Smooth muscle cell (in vitro differentiated cells): ENCODE measurements at regions not wholly inside any gene's neighbourhood (a gene's known extent, or its start where the extent isn't known, plus 50 kb on each side); places are given as distances from the start of the nearest gene placed in this dataset.

Source experiments
- DNase-seq: peaks from one replicate; lab custom pipeline; 2025; ENCODE audit not compliant: unreplicated experiment; lab: John Stamatoyannopoulos, UW
- H2AFZ ChIP-seq: fragments of 200-600 bp; sonication (generic); 2 replicates; pipeline ENCODE4 v1.6.0; 2016; ENCODE audit warnings: antibody characterized with exemption, low read depth, mild to moderate bottlenecking
- H3F3A ChIP-seq: fragments of 200-600 bp; sonication (generic); 2 replicates; pipeline ENCODE4 v1.6.0; 2017; ENCODE audit warnings: antibody characterized with exemption, low read depth
- H3K27ac ChIP-seq: fragments of 200-600 bp; sonication (generic); 2 replicates; pipeline ENCODE4 v1.5.1; 2016; ENCODE audit warnings: low read depth, mild to moderate bottlenecking
- H3K27me3 ChIP-seq: fragments of 200-600 bp; sonication (generic); 2 replicates; pipeline ENCODE4 v1.6.1; 2016; ENCODE audit warnings: low read depth, mild to moderate bottlenecking
- H3K36me3 ChIP-seq: fragments of 200-600 bp; sonication (generic); 2 replicates; pipeline ENCODE4 v1.5.1; 2016; ENCODE audit warnings: low read depth
- H3K4me1 ChIP-seq: fragments of 200-600 bp; sonication (generic); 2 replicates; pipeline ENCODE4 v1.5.1; 2016; ENCODE audit warnings: low read depth
- H3K4me2 ChIP-seq: fragments of 200-600 bp; sonication (generic); 2 replicates; pipeline ENCODE4 v1.6.0; 2016; ENCODE audit warnings: mild to moderate bottlenecking
- H3K4me3 ChIP-seq: fragments of 200-600 bp; sonication (generic); 2 replicates; pipeline ENCODE4 v1.5.1; 2016; ENCODE audit warnings: mild to moderate bottlenecking
- H3K79me2 ChIP-seq: fragments of 200-600 bp; sonication (generic); 2 replicates; pipeline ENCODE4 v1.6.0; 2016; ENCODE audit warnings: low read depth, mild to moderate bottlenecking
- H3K9ac ChIP-seq: fragments of 200-600 bp; sonication (generic); 2 replicates; pipeline ENCODE4 v1.6.0; 2016; ENCODE audit warnings: low read depth
- H3K9me3 ChIP-seq: fragments of 200-600 bp; sonication (generic); replicated peaks from 2 replicates; pipeline ENCODE4 v1.5.1; 2016; ENCODE audit warnings: low read depth
- H4K20me1 ChIP-seq: fragments of 200-600 bp; sonication (generic); 2 replicates; pipeline ENCODE4 v1.6.0; 2016; ENCODE audit warnings: low read depth
- WGBS: methylation state at CpG from one replicate; pipeline ENCODE4 v1.1.7; 2016; ENCODE audit warnings: low lambda C conversion rate; 5-methylcytosine and 5-hydroxymethylcytosine counted together
- TF ChIP-seq, protein P1 (sequence below): fragments of 200-600 bp; sonication (generic); IDR thresholded peaks from 2 replicates; pipeline ENCODE4 v1.5.1; 2017; ENCODE audit warnings: borderline replicate concordance, mild to moderate bottlenecking, antibody characterized with exemption; ENCODE audit not compliant: insufficient read depth, poor library complexity, severe bottlenecking

DNA sequence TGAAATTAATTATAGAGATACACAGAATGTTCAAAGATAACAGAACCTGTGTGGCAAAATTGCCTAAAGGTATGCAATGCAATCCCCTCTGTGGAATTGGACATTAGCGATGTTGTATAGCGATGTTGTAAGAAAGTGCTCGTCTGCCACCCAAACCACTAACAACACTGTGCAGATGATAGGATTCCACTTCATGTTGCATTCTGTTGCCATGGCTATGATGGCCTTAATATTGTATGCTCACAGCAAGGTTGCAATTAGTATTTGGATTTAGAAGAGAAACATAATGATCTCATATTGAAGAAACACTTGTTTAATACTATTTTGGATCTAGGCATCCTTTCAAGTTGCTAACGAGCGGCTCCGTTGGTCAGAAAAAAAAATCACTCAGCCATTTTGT lies 260.3 kb downstream of the BCAT1 start:
- 98% methylated on average over 6 of the region's 6 CpGs for WGBS
- Histone ChIP-seq H3K27me3 (no peaks in the 10 kb centered on the region), H3K36me3 (no peaks in the 10 kb centered on the region), H3K9me3 (no peaks in the 10 kb centered on the region), H3K4me3 (no peak overlapping the region), H3F3A (no peaks in the 10 kb centered on the region), H3K4me2 (no peak overlapping the region), H4K20me1 (no peaks in the 10 kb centered on the region), H3K79me2 (no peaks in the 10 kb centered on the region), H3K4me1 (no peaks in the 10 kb centered on the region), H2AFZ (no peak overlapping the region), H3K9ac (no peak overlapping the region), H3K27ac (no peak overlapping the region)
- TF ChIP-seq, protein P1, sequence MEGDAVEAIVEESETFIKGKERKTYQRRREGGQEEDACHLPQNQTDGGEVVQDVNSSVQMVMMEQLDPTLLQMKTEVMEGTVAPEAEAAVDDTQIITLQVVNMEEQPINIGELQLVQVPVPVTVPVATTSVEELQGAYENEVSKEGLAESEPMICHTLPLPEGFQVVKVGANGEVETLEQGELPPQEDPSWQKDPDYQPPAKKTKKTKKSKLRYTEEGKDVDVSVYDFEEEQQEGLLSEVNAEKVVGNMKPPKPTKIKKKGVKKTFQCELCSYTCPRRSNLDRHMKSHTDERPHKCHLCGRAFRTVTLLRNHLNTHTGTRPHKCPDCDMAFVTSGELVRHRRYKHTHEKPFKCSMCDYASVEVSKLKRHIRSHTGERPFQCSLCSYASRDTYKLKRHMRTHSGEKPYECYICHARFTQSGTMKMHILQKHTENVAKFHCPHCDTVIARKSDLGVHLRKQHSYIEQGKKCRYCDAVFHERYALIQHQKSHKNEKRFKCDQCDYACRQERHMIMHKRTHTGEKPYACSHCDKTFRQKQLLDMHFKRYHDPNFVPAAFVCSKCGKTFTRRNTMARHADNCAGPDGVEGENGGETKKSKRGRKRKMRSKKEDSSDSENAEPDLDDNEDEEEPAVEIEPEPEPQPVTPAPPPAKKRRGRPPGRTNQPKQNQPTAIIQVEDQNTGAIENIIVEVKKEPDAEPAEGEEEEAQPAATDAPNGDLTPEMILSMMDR: no peak
- no peak for DNase-seq

DNA sequence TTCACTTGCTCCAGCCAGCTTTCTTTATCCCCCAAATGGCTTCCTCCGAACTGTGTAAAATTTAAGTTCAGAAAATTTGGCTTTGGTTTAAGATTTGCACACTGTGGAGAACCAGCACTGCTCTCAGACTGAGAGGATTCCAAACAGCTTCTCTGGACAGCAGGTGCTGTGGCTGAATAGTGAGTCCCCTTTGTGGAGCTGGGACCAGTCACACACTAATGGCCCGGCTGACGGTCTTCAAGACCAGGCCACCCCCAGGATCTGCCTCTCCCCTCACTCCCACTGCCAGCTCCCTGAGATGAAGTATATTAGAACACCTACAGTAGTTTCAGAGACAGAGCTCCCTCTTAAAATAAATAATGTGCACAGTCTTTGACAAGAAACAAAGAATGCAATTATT lies 267.3 kb downstream of the BCAT1 start:
- Histone ChIP-seq H3K4me2 (no peak overlapping the region), H3K79me2 (no peaks in the 10 kb centered on the region), H2AFZ (no peak overlapping the region), H3K27ac (no peak overlapping the region), H3K9ac (no peak overlapping the region), H3K4me3 (no peak overlapping the region), H3F3A (no peaks in the 10 kb centered on the region), H3K9me3 (no peaks in the 10 kb centered on the region), H3K36me3 (no peaks in the 10 kb centered on the region), H3K27me3 (no peaks in the 10 kb centered on the region), H3K4me1 (no peaks in the 10 kb centered on the region), H4K20me1 (no peaks in the 10 kb centered on the region)
- WGBS: 97% methylated on average over 3 of the region's 3 CpGs
- no peak for DNase-seq
- TF ChIP-seq, protein P1: no peak

DNA sequence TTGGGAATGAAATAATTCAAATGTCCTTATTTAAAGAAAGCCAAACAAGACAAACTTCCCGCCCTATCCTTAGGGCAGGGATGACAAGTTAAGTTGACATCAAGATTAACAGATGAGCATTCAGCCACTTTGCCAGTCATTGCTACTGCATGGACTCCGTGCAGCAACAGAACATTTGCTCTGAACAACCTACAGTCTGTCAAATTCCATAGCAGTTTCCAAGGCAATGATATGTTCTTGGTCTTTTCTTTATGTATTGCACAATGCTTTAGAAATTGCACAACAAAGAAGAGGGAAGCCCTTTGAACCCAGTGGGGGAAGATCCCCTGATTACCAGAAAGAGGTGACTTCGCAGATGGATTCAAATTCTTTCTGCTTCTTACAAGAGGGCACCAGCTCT lies 269.8 kb downstream of the BCAT1 start:
- no peak overlapping the region for H3K27ac ChIP-seq
- no peaks in the 10 kb centered on the region for H3K36me3 ChIP-seq
- no peaks in the 10 kb centered on the region for H4K20me1 ChIP-seq
- H3K4me2 ChIP-seq: no peak overlapping the region
- H3K9me3 ChIP-seq: no peaks in the 10 kb centered on the region
- no peak overlapping the region for H2AFZ ChIP-seq
- no peaks in the 10 kb centered on the region for H3F3A ChIP-seq
- H3K27me3 ChIP-seq: no peaks in the 10 kb centered on the region
- no peaks in the 10 kb centered on the region for H3K79me2 ChIP-seq
- 77% methylated on average over 3 of the region's 3 CpGs for WGBS
- H3K4me3 ChIP-seq: no peak overlapping the region
- H3K4me1 ChIP-seq: no peaks in the 10 kb centered on the region
- no peak overlapping the region for H3K9ac ChIP-seq
- TF ChIP-seq, protein P1: no peak
- no peak for DNase-seq

DNA sequence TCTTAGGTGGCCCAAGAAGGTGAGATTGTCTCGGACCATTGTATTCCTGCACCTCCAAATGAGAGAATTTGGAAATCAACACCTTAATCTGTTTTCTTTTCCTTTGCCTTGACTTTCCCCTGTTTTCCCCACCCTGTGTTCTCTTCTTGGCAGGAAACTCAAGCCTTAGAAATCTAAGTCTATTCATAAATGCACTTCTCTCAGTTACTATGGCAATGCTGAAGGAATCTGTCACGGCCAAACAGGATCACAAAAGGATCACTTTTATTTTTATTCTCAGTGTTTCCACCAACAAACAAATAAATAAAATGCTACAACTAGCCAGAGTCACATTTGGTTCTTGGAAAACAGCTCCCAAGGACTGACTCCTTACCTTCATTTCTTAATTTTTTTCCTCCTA lies 270.5 kb downstream of the BCAT1 start:
- H3K9me3 ChIP-seq: no peaks in the 10 kb centered on the region
- no peak overlapping the region for H2AFZ ChIP-seq
- H3K79me2 ChIP-seq: no peaks in the 10 kb centered on the region
- H3K36me3 ChIP-seq: no peaks in the 10 kb centered on the region
- H4K20me1 ChIP-seq: no peaks in the 10 kb centered on the region
- no peaks in the 10 kb centered on the region for H3F3A ChIP-seq
- H3K4me1 ChIP-seq: no peaks in the 10 kb centered on the region
- WGBS: 88% methylated on average over 2 of the region's 2 CpGs
- no peak overlapping the region for H3K4me2 ChIP-seq
- H3K9ac ChIP-seq: no peak overlapping the region
- TF ChIP-seq, protein P1: no peak
- DNase-seq: no peak
- H3K27ac ChIP-seq: no peak overlapping the region
- no peaks in the 10 kb centered on the region for H3K27me3 ChIP-seq
- H3K4me3 ChIP-seq: no peak overlapping the region
